GM12878 (cell line): ENCODE measurements at regions not wholly inside any gene's neighbourhood (a gene's known extent, or its start where the extent isn't known, plus 50 kb on each side); places are given as distances from the start of the nearest gene placed in this dataset.

Source experiments
- ATAC-seq: fragments of 200-7000 bp; cut with Tn5 transposase; 3 replicates; pipeline ENCODE4 v1.9.1; 2020; ENCODE audit warnings: mild to moderate bottlenecking, moderate library complexity
- BruUV-seq: library from RNA; stranded (reverse); fragments of 400-500 nt; replicated peaks from 2 replicates; lab custom pipeline; 2021; lab: Mats Ljungman, UMichigan
- CTCF ChIA-PET: fragments of 300-600 bp; sonication (Branson Sonifier 250); formaldehyde crosslinking; extraction: SDS; loops from one replicate; lab custom pipeline; 2021; ENCODE audit warnings: inconsistent platforms; lab: Yijun Ruan, JAX
- POLR2A ChIA-PET: fragments of 350-600 bp; formaldehyde crosslinking; extraction: SDS; loops from one replicate; lab custom pipeline; 2021; ENCODE audit warnings: inconsistent platforms; lab: Charles Lee
- RAD21 ChIA-PET: fragments of 300-600 bp; sonication (Branson Sonifier 250); formaldehyde crosslinking; loops from one replicate; lab custom pipeline; 2023; ENCODE audit warnings: antibody characterized with exemption; ENCODE audit not compliant: unreplicated experiment; lab: Charles Lee
- SMC1A ChIA-PET: fragments of 300-600 bp; sonication (Branson Sonifier 250); formaldehyde crosslinking; loops from one replicate; lab custom pipeline; 2023; ENCODE audit not compliant: unreplicated experiment, uncharacterized antibody; lab: Charles Lee
- DNase-seq: peaks from one replicate; pipeline ENCODE4 v3.0.0-alpha.2; 2011; ENCODE audit warnings: low read depth, low spot score
- FAIRE-seq: peaks from 3 replicates; lab custom pipeline; 2011; peaks lifted over from hg19 to GRCh38; lab: Jason Lieb, UNC
- H2AFZ ChIP-seq: 2 replicates; pipeline ENCODE4 v1.6.0; 2011; ENCODE audit warnings: low read depth, low read length, control low read depth; ENCODE audit not compliant: control insufficient read depth
- H3K27ac ChIP-seq: 2 replicates; pipeline ENCODE4 v1.5.1; 2011; ENCODE audit warnings: control low read depth; ENCODE audit not compliant: control insufficient read depth, insufficient read depth
- H3K27me3 ChIP-seq, 2 experiments: replicated peaks in 1 of 2; 2 replicates each; pipeline versions ENCODE4 v1.6.0 to v1.6.1; 2011; ENCODE audit warnings: low read length in 1 of 2; ENCODE audit not compliant: control insufficient read depth in 2 of 2, insufficient read depth in 2 of 2
- H3K36me3 ChIP-seq, 2 experiments: 2 replicates each; pipeline ENCODE4 v1.5.1; 2011; ENCODE audit warnings: low read length in 1 of 2; ENCODE audit not compliant: control insufficient read depth in 2 of 2, insufficient read depth in 2 of 2
- H3K4me1 ChIP-seq: 2 replicates; pipeline ENCODE4 v1.6.1; 2011; ENCODE audit warnings: mild to moderate bottlenecking, low read length, moderate library complexity, mixed read lengths; ENCODE audit not compliant: control insufficient read depth, insufficient read depth
- H3K4me2 ChIP-seq: 2 replicates; pipeline ENCODE4 v1.6.0; 2011; ENCODE audit warnings: control low read depth; ENCODE audit not compliant: control insufficient read depth, insufficient read depth
- H3K4me3 ChIP-seq: fragments of 200-600 bp; sonication (generic); 2 replicates; pipeline ENCODE4 v1.5.1; 2016
- H3K79me2 ChIP-seq: 2 replicates; pipeline ENCODE4 v1.6.0; 2011; ENCODE audit warnings: low read length; ENCODE audit not compliant: control insufficient read depth, insufficient read depth
- H3K9ac ChIP-seq: 2 replicates; pipeline ENCODE4 v1.8.0; 2011; ENCODE audit warnings: low read length, control low read depth, mixed read lengths; ENCODE audit not compliant: control insufficient read depth, insufficient read depth
- H3K9me3 ChIP-seq: replicated peaks from 3 replicates; pipeline ENCODE4 v1.5.1; 2011; ENCODE audit warnings: mild to moderate bottlenecking, low read length; ENCODE audit not compliant: control insufficient read depth, insufficient read depth
- H4K20me1 ChIP-seq: 2 replicates; pipeline ENCODE4 v1.6.0; 2011; ENCODE audit not compliant: control insufficient read depth, insufficient read depth
- ATF2 ChIP-seq: IDR thresholded peaks from 2 replicates; pipeline ENCODE4 v1.6.1; 2012; ENCODE audit warnings: low read length, inconsistent platforms
- CBX3 ChIP-seq: fragments of 200-600 bp; sonication (generic); IDR thresholded peaks from 2 replicates; pipeline ENCODE4 v1.6.1; 2016; ENCODE audit warnings: low read depth, borderline replicate concordance
- CEBPB ChIP-seq, 2 experiments: fragments of 150-350 bp in 1 of 2; IDR thresholded peaks; 2 replicates each; pipeline ENCODE4 v1.6.1; 2012 to 2014; ENCODE audit warnings: low read depth in 2 of 2, low read length in 2 of 2, borderline replicate concordance in 1 of 2, inconsistent platforms in 1 of 2
- EGR1 ChIP-seq, 2 experiments: IDR thresholded peaks; 1 replicate in 1 of 2; 2 replicates in 1 of 2; pipeline ENCODE4 v1.6.1; 2011 to 2012; ENCODE audit warnings: low read depth in 2 of 2, low read length in 2 of 2, borderline replicate concordance in 1 of 2, mild to moderate bottlenecking in 1 of 2, moderate library complexity in 1 of 2
- EP300 ChIP-seq, 2 experiments: fragments of 150-350 bp in 1 of 2; IDR thresholded peaks; 2 replicates each; pipeline ENCODE4 v1.6.1; 2011 to 2012; ENCODE audit warnings: low read depth in 2 of 2, low read length in 2 of 2, borderline replicate concordance in 1 of 2, improper control_type of control experiment in 1 of 2, inconsistent platforms in 1 of 2; ENCODE audit not compliant: control insufficient read depth in 1 of 2
- FOS ChIP-seq: IDR thresholded peaks from 3 replicates; pipeline ENCODE4 v1.6.1; 2011; ENCODE audit warnings: borderline replicate concordance; ENCODE audit not compliant: insufficient read length; ENCODE audit errors: extremely low read depth
- GATAD2B ChIP-seq: fragments of 450-650 bp; conservative IDR thresholded peaks from 2 replicates; pipeline ENCODE4 v1.6.1; 2017; ENCODE audit warnings: low read depth, mild to moderate bottlenecking, moderate library complexity
- HDAC2 ChIP-seq: fragments of 200-600 bp; sonication (generic); IDR thresholded peaks from 2 replicates; pipeline ENCODE4 v1.6.1; 2017
- LARP7 ChIP-seq: fragments of 450-650 bp; IDR thresholded peaks from 2 replicates; pipeline ENCODE4 v1.6.1; 2017; ENCODE audit warnings: mild to moderate bottlenecking
- MXI1 ChIP-seq: fragments of 150-350 bp; IDR thresholded peaks from 2 replicates; pipeline ENCODE4 v1.6.1; 2011; ENCODE audit warnings: low read depth, mild to moderate bottlenecking, inconsistent platforms, low read length, improper control_type of control experiment
- MYB ChIP-seq: fragments of 150-350 bp; IDR thresholded peaks from 2 replicates; pipeline ENCODE4 v1.6.1; 2014; ENCODE audit warnings: mild to moderate bottlenecking, low read depth, low read length, borderline replicate concordance
- NR2C1 ChIP-seq: fragments of 450-650 bp; IDR thresholded peaks from 2 replicates; pipeline ENCODE4 v1.6.1; 2017; ENCODE audit warnings: antibody characterized with exemption, mild to moderate bottlenecking, moderate library complexity
- POLR2A ChIP-seq: IDR thresholded peaks from 2 replicates; pipeline ENCODE4 v1.6.1; 2011; ENCODE audit warnings: low read depth, mild to moderate bottlenecking, low read length
- RFX5 ChIP-seq: IDR thresholded peaks from 2 replicates; pipeline ENCODE4 v1.6.1; 2011; ENCODE audit warnings: low read depth, low read length, improper control_type of control experiment
- TARDBP ChIP-seq: IDR thresholded peaks from 2 replicates; pipeline ENCODE4 v1.6.1; 2016; ENCODE audit warnings: borderline replicate concordance
- TCF12 ChIP-seq: IDR thresholded peaks from 2 replicates; pipeline ENCODE4 v1.6.1; 2011; ENCODE audit warnings: low read depth, mild to moderate bottlenecking, low read length
- ZNF384 ChIP-seq: IDR thresholded peaks from 2 replicates; pipeline ENCODE4 v1.6.1; 2012; ENCODE audit warnings: low read depth, mild to moderate bottlenecking, low read length, improper control_type of control experiment, borderline replicate concordance
- WGBS: methylation state at CpG from one replicate; pipeline ENCODE4 v1.1.6; 2016; ENCODE audit warnings: low lambda C conversion rate; ENCODE audit not compliant: insufficient replicate concordance, insufficient coverage; ENCODE audit errors: missing lambda C conversion rate; 5-methylcytosine and 5-hydroxymethylcytosine counted together
- in situ Hi-C: fragments of 300-500 bp; cut with MboI; formaldehyde crosslinking; loops from 9 replicates; pipeline ENCODE4 v1.14.3; 2018; ENCODE audit warnings: mixed read lengths
- intact Hi-C: fragments of 100-400 bp; cut with micrococcal nuclease; formaldehyde crosslinking; loops from one replicate; pipeline ENCODE4 v1.14.2; 2022; ENCODE audit not compliant: unreplicated experiment

GRCh38 chr15:97199393-97200051, 761.0 kb upstream of the ARRDC4 start:
- in situ Hi-C loops, result no loop called here
- no peaks in the 10 kb centered on the region for H3K27me3 ChIP-seq
- TF ChIP-seq MXI1, result no peak
- TF ChIP-seq MYB, result no peak
- TF ChIP-seq ZNF384, result no peak
- no peak for TF ChIP-seq EGR1 (IDR thresholded peaks at IDR 0.05; ENCODE audit: borderline replicate concordance in 1 of 2, low read depth in 2 of 2, low read length in 2 of 2)
- no peak for TF ChIP-seq RFX5
- TF ChIP-seq EP300 (IDR thresholded peaks at IDR 0.05; ENCODE audit: borderline replicate concordance in 1 of 2, control insufficient read depth in 1 of 2, low read depth in 2 of 2, low read length in 2 of 2), result no peak
- TF ChIP-seq, all 136 proteins: peak for 0
- no peaks in the 10 kb centered on the region for H3K4me1 ChIP-seq
- H3K36me3 ChIP-seq, result no peaks in the 10 kb centered on the region
- ChIA-PET CTCF (interaction anchor here (1.5 kb wide), 1 partner anchor 13 kb away, joined by 4 read pairs; no protein-coding TSS in a partner anchor), SMC1A (interaction anchor here (0.6 to 1.2 kb wide), 3 partner anchors 10 to 42 kb away, joined by 3 read pairs; no protein-coding TSS in a partner anchor), RAD21 (no interaction called here), POLR2A (no interaction called here)
- H3K27ac ChIP-seq, result no peak overlapping the region
- DNase-seq (no peak), FAIRE-seq (no peak), ATAC-seq (no peak)
- no peak overlapping the region for H3K4me2 ChIP-seq
- 25% methylated on average over 3 of the region's 3 CpGs for WGBS
- H2AFZ ChIP-seq, result no peak overlapping the region
- no peaks in the 10 kb centered on the region for H4K20me1 ChIP-seq
- intact Hi-C loops, result no loop called here
- no peak overlapping the region for H3K9ac ChIP-seq
- H3K79me2 ChIP-seq, result no peaks in the 10 kb centered on the region
- no TSS peak for BruUV-seq
- no peaks in the 10 kb centered on the region for H3K9me3 ChIP-seq
- H3K4me3 ChIP-seq, result no peak overlapping the region

- in situ Hi-C loops, result no loop called here
- POLR2A ChIA-PET, result no interaction called here
- TF ChIP-seq NR2C1 (no peak), CBX3 (no peak), GATAD2B (no peak), CEBPB (IDR thresholded peaks at IDR 0.05; ENCODE audit: borderline replicate concordance in 1 of 2, low read depth in 2 of 2, low read length in 2 of 2) (no peak), TCF12 (no peak), ATF2 (no peak), TARDBP (no peak), EP300 (IDR thresholded peaks at IDR 0.05; ENCODE audit: borderline replicate concordance in 1 of 2, control insufficient read depth in 1 of 2, low read depth in 2 of 2, low read length in 2 of 2) (no peak), FOS (no peak), POLR2A (no peak), MYB (no peak), LARP7 (no peak), HDAC2 (no peak)
Observed at GRCh38 chr15:97200161-97200560, 760.3 kb upstream of the ARRDC4 start.

More at GRCh38 chr15:97200161-97200560, 760.3 kb upstream of the ARRDC4 start:
- DNase-seq (no peak), ATAC-seq (no peak), FAIRE-seq (no peak)
- WGBS, result 15% methylated on average over 2 of the region's 2 CpGs
- CTCF ChIA-PET, result interaction anchor here (1.5 kb wide), 1 partner anchor 12 kb away, joined by 4 read pairs; no protein-coding TSS in a partner anchor
- SMC1A ChIA-PET, result interaction anchor here (1.2 kb wide), 1 partner anchor 11 kb away, joined by 3 read pairs; no protein-coding TSS in a partner anchor
- RAD21 ChIA-PET, result no interaction called here
- no peak overlapping the region for H3K4me3 ChIP-seq
- no peak overlapping the region for H2AFZ ChIP-seq
- no peaks in the 10 kb centered on the region for H4K20me1 ChIP-seq
- H3K27me3 ChIP-seq, result no peaks in the 10 kb centered on the region
- no peaks in the 10 kb centered on the region for H3K4me1 ChIP-seq
- BruUV-seq, result no TSS peak
- intact Hi-C loops, result no loop called here
- no peaks in the 10 kb centered on the region for H3K36me3 ChIP-seq
- H3K9ac ChIP-seq, result no peak overlapping the region
- H3K27ac ChIP-seq, result no peak overlapping the region
- H3K4me2 ChIP-seq, result no peak overlapping the region
- H3K9me3 ChIP-seq, result no peaks in the 10 kb centered on the region
- H3K79me2 ChIP-seq, result no peaks in the 10 kb centered on the region
